SK-N-SH (cell line): ENCODE measurements at regions not wholly inside any gene's neighbourhood (a gene's known extent, or its start where the extent isn't known, plus 50 kb on each side); places are given as distances from the start of the nearest gene placed in this dataset.

Source experiments
- CTCF ChIA-PET: fragments of 300-600, 350-600 bp; formaldehyde crosslinking; extraction: SDS; loops from one replicate; lab custom pipeline; 2021; lab: Yijun Ruan, JAX
- POLR2A ChIA-PET: fragments of 350-600 bp; sonication (Branson Sonifier 250); formaldehyde crosslinking; extraction: SDS; loops from one replicate; lab custom pipeline; 2020; ENCODE audit warnings: antibody characterized with exemption, inconsistent platforms; lab: Yijun Ruan, JAX
- DNase-seq: peaks from one replicate; pipeline ENCODE4 v3.0.0; 2012
- H2AFZ ChIP-seq: fragments of 200-600 bp; sonication (generic); 2 replicates; pipeline ENCODE4 v1.8.1; 2016; ENCODE audit warnings: antibody characterized with exemption, mild to moderate bottlenecking, low read depth
- H3F3A ChIP-seq: fragments of 200-600 bp; sonication (generic); replicated peaks from 2 replicates; pipeline ENCODE3; 2016; ENCODE audit warnings: antibody characterized with exemption, mild to moderate bottlenecking; ENCODE audit not compliant: insufficient read depth
- H3K27ac ChIP-seq, 2 experiments: fragments of 200-500 bp in 1 of 2; fragments of 200-600 bp in 1 of 2; sonication (Bioruptor generic) in 1 of 2; sonication (generic), shearing (Covaris generic) in 1 of 2; 2 replicates each; pipeline versions ENCODE4 v1.5.1 to v1.6.1; 2014 to 2016; ENCODE audit warnings: low read depth in 2 of 2, inconsistent platforms in 1 of 2, low read length in 1 of 2, mild to moderate bottlenecking in 1 of 2, mixed read lengths in 1 of 2
- H3K27me3 ChIP-seq: fragments of 200-600 bp; sonication (generic), shearing (Covaris generic); 2 replicates; pipeline ENCODE4 v1.6.1; 2016; ENCODE audit warnings: mixed run types; ENCODE audit not compliant: insufficient read depth
- H3K36me3 ChIP-seq, 2 experiments: fragments of 200-500 bp in 1 of 2; fragments of 200-600 bp in 1 of 2; sonication (Bioruptor generic) in 1 of 2; sonication (generic) in 1 of 2; replicated peaks in 1 of 2; 2 replicates each; pipeline versions ENCODE3 to v1.5.1; 2014 to 2016; ENCODE audit warnings: low read length in 1 of 2, mild to moderate bottlenecking in 1 of 2; ENCODE audit not compliant: insufficient read depth in 2 of 2, control insufficient read depth in 1 of 2
- H3K4me1 ChIP-seq, 2 experiments: fragments of 200-500 bp in 1 of 2; fragments of 200-600 bp in 1 of 2; sonication (Bioruptor generic) in 1 of 2; sonication (generic), shearing (Covaris generic) in 1 of 2; 2 replicates each; pipeline versions ENCODE4 v1.5.1 to v1.6.1; 2014 to 2016; ENCODE audit warnings: low read depth in 1 of 2, low read length in 1 of 2, mixed run types in 1 of 2; ENCODE audit not compliant: insufficient read depth in 2 of 2, control insufficient read depth in 1 of 2
- H3K4me2 ChIP-seq: fragments of 200-600 bp; sonication (generic), shearing (Covaris generic); 2 replicates; pipeline ENCODE4 v1.6.1; 2017; ENCODE audit warnings: mixed run types
- H3K4me3 ChIP-seq, 2 experiments: fragments of 200-500 bp in 1 of 2; fragments of 200-600 bp in 1 of 2; sonication (Bioruptor generic) in 1 of 2; sonication (generic), shearing (Covaris generic) in 1 of 2; 2 replicates each; pipeline versions ENCODE4 v1.5.1 to v1.8.1; 2014 to 2016; ENCODE audit warnings: low read depth in 2 of 2, inconsistent platforms in 1 of 2, low read length in 1 of 2, mild to moderate bottlenecking in 1 of 2, mixed read lengths in 1 of 2, moderate library complexity in 1 of 2
- H3K79me2 ChIP-seq: fragments of 200-600 bp; sonication (generic); 2 replicates; pipeline ENCODE4 v1.8.1; 2017; ENCODE audit warnings: mild to moderate bottlenecking; ENCODE audit not compliant: insufficient read depth
- H3K9ac ChIP-seq: fragments of 200-600 bp; sonication (generic); 2 replicates; pipeline ENCODE4 v1.6.1; 2017; ENCODE audit warnings: mixed run types
- H3K9me2 ChIP-seq: fragments of 200-600 bp; sonication (generic); 2 replicates; pipeline ENCODE4 v1.6.1; 2017; ENCODE audit warnings: mixed run types
- H3K9me3 ChIP-seq: fragments of 200-600 bp; sonication (generic); 2 replicates; pipeline ENCODE4 v1.6.1; 2017; ENCODE audit warnings: mixed run types, mild to moderate bottlenecking, moderate library complexity
- H4K20me1 ChIP-seq: fragments of 200-600 bp; sonication (generic); 2 replicates; pipeline ENCODE4 v1.6.1; 2017; ENCODE audit warnings: mild to moderate bottlenecking, mixed run types; ENCODE audit not compliant: insufficient read depth
- ELF1 ChIP-seq: IDR thresholded peaks from 2 replicates; pipeline ENCODE4 v1.4.0; 2012
- FOXM1 ChIP-seq: IDR thresholded peaks from 2 replicates; pipeline ENCODE4 v1.4.0; 2012; ENCODE audit warnings: low read depth, mild to moderate bottlenecking
- GATA2 ChIP-seq: sonication (generic); formaldehyde crosslinking; IDR thresholded peaks from 2 replicates; pipeline ENCODE4 v1.5.0; 2020; ENCODE audit warnings: mild to moderate bottlenecking, missing genetic modification reagents
- JUND ChIP-seq: IDR thresholded peaks from 2 replicates; pipeline ENCODE4 v1.4.0; 2012
- MEF2A ChIP-seq: IDR thresholded peaks from 2 replicates; pipeline ENCODE4 v1.4.0; 2012; ENCODE audit warnings: low read depth, borderline replicate concordance
- MXI1 ChIP-seq: IDR thresholded peaks from 2 replicates; pipeline ENCODE4 v1.6.1; 2012; ENCODE audit warnings: mild to moderate bottlenecking, low read depth, low read length, improper control_type of control experiment
- PBX3 ChIP-seq: IDR thresholded peaks from 2 replicates; pipeline ENCODE4; 2012
- RAD21 ChIP-seq: IDR thresholded peaks from 2 replicates; pipeline ENCODE4 v1.6.1; 2012; ENCODE audit warnings: mild to moderate bottlenecking, low read length
- RCOR1 ChIP-seq: fragments of 150-350 bp; IDR thresholded peaks from 2 replicates; pipeline ENCODE4 v1.6.1; 2017; ENCODE audit warnings: antibody characterized with exemption, low read length
- RFX5 ChIP-seq: IDR thresholded peaks from 2 replicates; pipeline ENCODE4 v1.6.1; 2012; ENCODE audit warnings: mild to moderate bottlenecking, improper control_type of control experiment, low read length
- TCF12 ChIP-seq: IDR thresholded peaks from 2 replicates; pipeline ENCODE4 v1.4.0; 2012
- USF1 ChIP-seq: IDR thresholded peaks from 2 replicates; pipeline ENCODE4 v1.4.0; 2012; ENCODE audit warnings: low read depth, borderline replicate concordance
- WGBS: methylation state at CpG from one replicate; pipeline ENCODE4 v1.1.6; 2017; ENCODE audit warnings: low lambda C conversion rate; 5-methylcytosine and 5-hydroxymethylcytosine counted together

- Histone ChIP-seq H3F3A (no peaks in the 10 kb centered on the region), H3K4me3 (no peak overlapping the region), H3K4me2 (no peak overlapping the region), H3K9me2 (no peaks in the 10 kb centered on the region), H3K36me3 (no peaks in the 10 kb centered on the region), H2AFZ (no peak overlapping the region), H3K4me1 (peaks cover 0 to 5% of the 10 kb centered on the region in 2 experiments; a peak in 1 of 4 replicates), H3K27me3 (no peaks in the 10 kb centered on the region; the same call in 1 of the 2 replicates), H3K9ac (no peak overlapping the region), H4K20me1 (no peaks in the 10 kb centered on the region), H3K27ac (no peak overlapping the region), H3K9me3 (no peaks in the 10 kb centered on the region), H3K79me2 (no peaks in the 10 kb centered on the region)
- DNase-seq = no peak
- TF ChIP-seq ELF1 (no peak), RAD21 (no peak), USF1 (no peak), TCF12 (no peak), PBX3 (no peak), GATA2 (no peak)
- ChIA-PET CTCF (interaction anchor here (0.6 to 0.7 kb wide), 2 partner anchors 10 to 131 kb away, joined by 3 read pairs; no protein-coding TSS in a partner anchor), POLR2A (no interaction called here)
- WGBS = 78% methylated on average over 10 of the region's 13 CpGs
Observed at GRCh38 chr2:10238991-10239485, 63.7 kb upstream of the HPCAL1 start.

- Histone ChIP-seq H3K4me1 (peaks cover 0 to 5% of the 10 kb centered on the region in 2 experiments; a peak in 1 of 4 replicates), H2AFZ (no peak overlapping the region), H3K9me2 (no peaks in the 10 kb centered on the region), H3K9me3 (no peaks in the 10 kb centered on the region), H3K27me3 (no peaks in the 10 kb centered on the region; the same call in 1 of the 2 replicates), H3K4me3 (no peak overlapping the region), H3K4me2 (no peak overlapping the region), H3K27ac (no peak overlapping the region), H3K36me3 (no peaks in the 10 kb centered on the region), H3K9ac (no peak overlapping the region), H3K79me2 (no peaks in the 10 kb centered on the region), H3F3A (no peaks in the 10 kb centered on the region), H4K20me1 (no peaks in the 10 kb centered on the region)
- 80% methylated on average over 13 of the region's 14 CpGs for WGBS
- ChIA-PET POLR2A (no interaction called here), CTCF (interaction anchor here (0.7 to 0.9 kb wide), 2 partner anchors 10 to 45 kb away, joined by 3 read pairs; no protein-coding TSS in a partner anchor)
- DNase-seq = no peak
- no peak for TF ChIP-seq TCF12
- TF ChIP-seq RFX5 = no peak
- no peak for TF ChIP-seq RCOR1
- TF ChIP-seq MXI1 = no peak
- TF ChIP-seq JUND = no peak
- TF ChIP-seq FOXM1 = no peak
- no peak for TF ChIP-seq MEF2A
Observed at GRCh38 chr2:10239561-10239967, 63.1 kb upstream of the HPCAL1 start.
